B cell (primary cell): ENCODE measurements at regions not wholly inside any gene's neighbourhood (a gene's known extent, or its start where the extent isn't known, plus 50 kb on each side); places are given as distances from the start of the nearest gene placed in this dataset.

Source experiments
- ATAC-seq: fragments of 200-7000 bp; cut with Tn5 transposase; one replicate; pipeline ENCODE4 v1.10.0; 2021; ENCODE audit warnings: low read depth, mild to moderate bottlenecking, moderate number of reproducible peaks, moderate library complexity
- CTCF ChIA-PET: fragments of 350-600 bp; sonication (Branson Sonifier 250); formaldehyde crosslinking; loops from one replicate; lab custom pipeline; 2021; ENCODE audit warnings: antibody characterized with exemption, inconsistent platforms; lab: Charles Lee
- POLR2A ChIA-PET: fragments of 350-600 bp; sonication (Branson Sonifier 250); formaldehyde crosslinking; loops from one replicate; lab custom pipeline; 2021; ENCODE audit warnings: antibody characterized with exemption; lab: Charles Lee
- DNase-seq: peaks from one replicate; pipeline ENCODE4 v3.0.0; 2013
- H2AFZ ChIP-seq: 2 replicates; pipeline ENCODE4 v1.6.1; 2012; ENCODE audit warnings: mild to moderate bottlenecking, low read depth, low read length; ENCODE audit not compliant: insufficient read depth, poor library complexity, severe bottlenecking
- H3K27ac ChIP-seq, 2 donors: 1 replicate in 1 of 2; 2 replicates in 1 of 2; pipeline ENCODE4 v1.5.1; 2012 to 2013; ENCODE audit warnings: low read length in 2 of 2, mild to moderate bottlenecking in 2 of 2, moderate library complexity in 1 of 2
- H3K27me3 ChIP-seq, 4 experiments: fragments of 200-600 bp in 1 of 4; sonication (generic) in 1 of 4; replicated peaks in 1 of 4; 1 replicate in 2 of 4; 2 replicates in 2 of 4; pipeline versions ENCODE4 v1.6.1 to v1.7.0; 2013 to 2016; ENCODE audit warnings: low read length in 3 of 4, mild to moderate bottlenecking in 2 of 4, mixed read lengths in 1 of 4, moderate library complexity in 1 of 4; ENCODE audit not compliant: insufficient read depth in 4 of 4, control insufficient read depth in 3 of 4; ENCODE audit errors: control extremely low read depth in 1 of 4
- H3K36me3 ChIP-seq, 2 experiments: replicated peaks in 1 of 2; 1 replicate in 1 of 2; 2 replicates in 1 of 2; pipeline versions ENCODE4 v1.6.1 to v1.7.1; 2013; ENCODE audit warnings: low read length in 1 of 2; ENCODE audit not compliant: insufficient read depth in 2 of 2, control insufficient read depth in 1 of 2; ENCODE audit errors: control extremely low read depth in 1 of 2, extremely low read depth in 1 of 2
- H3K4me1 ChIP-seq, 2 donors: fragments of 200-600 bp in 1 of 2; sonication (generic) in 1 of 2; 1 replicate in 1 of 2; 2 replicates in 1 of 2; pipeline versions ENCODE4 v1.5.1 to v1.6.1; 2013 to 2017; ENCODE audit warnings: low read length in 2 of 2; ENCODE audit not compliant: control insufficient read depth in 2 of 2, insufficient read depth in 2 of 2
- H3K4me2 ChIP-seq: replicated peaks from 2 replicates; pipeline ENCODE3; 2012; ENCODE audit warnings: mild to moderate bottlenecking, low read depth, low read length; ENCODE audit not compliant: poor library complexity, severe bottlenecking
- H3K4me3 ChIP-seq, 5 experiments: fragments of 200-600 bp in 1 of 5; sonication (generic) in 1 of 5; 1 replicate in 3 of 5; 2 replicates in 2 of 5; pipeline versions ENCODE4 v1.5.1 to v1.7.0; 2011 to 2016; ENCODE audit warnings: low read length in 4 of 5, mild to moderate bottlenecking in 4 of 5, low read depth in 2 of 5, control low read depth in 1 of 5, moderate library complexity in 1 of 5; ENCODE audit not compliant: insufficient read depth in 1 of 5; ENCODE audit errors: control extremely low read depth in 1 of 5, extremely low read depth in 1 of 5
- H3K79me2 ChIP-seq: fragments of 200-600 bp; sonication (generic); one replicate; pipeline ENCODE4 v1.6.0; 2016; ENCODE audit warnings: low read length; ENCODE audit not compliant: control insufficient read depth, insufficient read depth
- H3K9ac ChIP-seq: fragments of 200-600 bp; sonication (generic); 2 replicates; pipeline ENCODE4 v1.6.1; 2017; ENCODE audit warnings: mild to moderate bottlenecking, low read length, moderate library complexity
- H3K9me3 ChIP-seq, 3 donors: one replicate each; pipeline versions ENCODE4 v1.6.1 to v1.7.1; 2013; ENCODE audit warnings: low read length in 2 of 3; ENCODE audit not compliant: control insufficient read depth in 2 of 3, insufficient read depth in 1 of 3; ENCODE audit errors: control extremely low read depth in 1 of 3
- H4K20me1 ChIP-seq: 2 replicates; pipeline ENCODE4 v1.6.0; 2012; ENCODE audit warnings: mild to moderate bottlenecking, low read length; ENCODE audit not compliant: insufficient read depth, control insufficient read depth, poor library complexity, severe bottlenecking
- H3K27ac Mint-ChIP-seq: one replicate; pipeline ENCODE4 v1.8.0; 2021; ENCODE audit warnings: mixed read lengths
- H3K27me3 Mint-ChIP-seq: one replicate; pipeline ENCODE4 v1.8.0; 2021; ENCODE audit warnings: mixed read lengths
- H3K4me1 Mint-ChIP-seq: one replicate; pipeline ENCODE4 v1.8.0; 2021; ENCODE audit warnings: mixed read lengths
- H3K4me3 Mint-ChIP-seq: one replicate; pipeline ENCODE4 v1.8.0; 2021; ENCODE audit warnings: mixed read lengths
- H3K9me3 Mint-ChIP-seq: one replicate; pipeline ENCODE4 v1.8.0; 2022; ENCODE audit warnings: mixed read lengths; ENCODE audit not compliant: insufficient read depth
- CTCF ChIP-seq: fragments of 200-600 bp; IDR thresholded peaks from one replicate; pipeline ENCODE4 v1.8.0; 2022; ENCODE audit warnings: antibody characterized with exemption, mild to moderate bottlenecking
- EZH2 ChIP-seq: IDR thresholded peaks from 2 replicates; pipeline ENCODE4 v1.6.1; 2012; ENCODE audit warnings: borderline replicate concordance, low read depth, mild to moderate bottlenecking, moderate library complexity, low read length; ENCODE audit not compliant: insufficient read depth, poor library complexity, severe bottlenecking
- WGBS: methylation state at CpG from one replicate; pipeline ENCODE4 v1.1.5; 2013; ENCODE audit warnings: missing lambda C conversion rate; ENCODE audit not compliant: insufficient coverage; 5-methylcytosine and 5-hydroxymethylcytosine counted together
- intact Hi-C: fragments of 100-400 bp; cut with micrococcal nuclease; formaldehyde crosslinking; loops from one replicate; pipeline ENCODE4 v1.10.0; 2022

- H3K79me2 ChIP-seq, result no peaks in the 10 kb centered on the region
- DNase-seq (no peak), ATAC-seq (no peak)
- Mint-ChIP-seq H3K27ac (no peak overlapping the region), H3K27me3 (peaks cover 6% of the 10 kb centered on the region), H3K9me3 (no peaks in the 10 kb centered on the region), H3K4me3 (no peak overlapping the region), H3K4me1 (no peaks in the 10 kb centered on the region)
- 100% methylated on average over 2 of the region's 4 CpGs for WGBS
- H3K4me2 ChIP-seq, result no peak overlapping the region
- CTCF ChIA-PET, result interaction anchor here (0.6 to 4.7 kb wide), 5 partner anchors 55 to 224 kb away, joined by 4 to 72 read pairs (median 8); partner anchors contain the start of gene LRCH1
- no peaks in the 10 kb centered on the region for H3K4me1 ChIP-seq
- H3K36me3 ChIP-seq, result no peaks in the 10 kb centered on the region
- H3K27me3 ChIP-seq, result no peaks in the 10 kb centered on the region
- H2AFZ ChIP-seq, result no peak overlapping the region
- no peak overlapping the region for H3K9ac ChIP-seq
- intact Hi-C loops, result no loop called here
- H4K20me1 ChIP-seq, result no peaks in the 10 kb centered on the region
- H3K4me3 ChIP-seq, result no peak overlapping the region
- TF ChIP-seq CTCF, result no peak
- POLR2A ChIA-PET, result no interaction called here
- H3K27ac ChIP-seq, result no peak overlapping the region
- H3K9me3 ChIP-seq, result no peaks in the 10 kb centered on the region
Observed at GRCh38 chr13:46495651-46496050, 57.3 kb upstream of the LRCH1 start.

GRCh38 chr13:46495066-46495465 is 57.9 kb upstream of the LRCH1 start:
- no peaks in the 10 kb centered on the region for H3K27me3 ChIP-seq
- H3K27ac ChIP-seq, result no peak overlapping the region
- H3K9me3 ChIP-seq, result no peaks in the 10 kb centered on the region
- ATAC-seq (no peak), DNase-seq (no peak)
- no peak overlapping the region for H3K4me3 ChIP-seq
- H3K4me2 ChIP-seq, result no peak overlapping the region
- Mint-ChIP-seq H3K9me3 (no peaks in the 10 kb centered on the region), H3K27me3 (peaks cover 4% of the 10 kb centered on the region), H3K4me1 (no peaks in the 10 kb centered on the region), H3K4me3 (no peak overlapping the region), H3K27ac (no peak overlapping the region)
- no peak overlapping the region for H3K9ac ChIP-seq
- H3K4me1 ChIP-seq, result no peaks in the 10 kb centered on the region
- intact Hi-C loops, result no loop called here
- POLR2A ChIA-PET, result no interaction called here
- TF ChIP-seq CTCF (no peak), EZH2 (no peak)
- H3K79me2 ChIP-seq, result no peaks in the 10 kb centered on the region
- CTCF ChIA-PET, result interaction anchor here (0.6 to 4.7 kb wide), 10 partner anchors 12 to 229 kb away, joined by 3 to 72 read pairs (median 4); no protein-coding TSS in a partner anchor
- no peaks in the 10 kb centered on the region for H3K36me3 ChIP-seq
- H2AFZ ChIP-seq, result no peak overlapping the region
- H4K20me1 ChIP-seq, result no peaks in the 10 kb centered on the region
